Esophagus mucosa (tissue), 1 donor: ENCODE measurements at regions not wholly inside any gene's neighbourhood (a gene's known extent, or its start where the extent isn't known, plus 50 kb on each side); places are given as distances from the start of the nearest gene placed in this dataset.
"Not testable (repeated sequence)": the region's sequence is repeated elsewhere in the genome, so short reads cannot be mapped to it uniquely, and the experiment has no call there.

ENCODE experiments used
- ATAC-seq: fragments of 200-7000 bp; cut with Tn5 transposase; one replicate; pipeline ENCODE4 v1.9.1; 2020
- donor health status: DM: yes; HTN: yes; CAD: no.

DNA sequence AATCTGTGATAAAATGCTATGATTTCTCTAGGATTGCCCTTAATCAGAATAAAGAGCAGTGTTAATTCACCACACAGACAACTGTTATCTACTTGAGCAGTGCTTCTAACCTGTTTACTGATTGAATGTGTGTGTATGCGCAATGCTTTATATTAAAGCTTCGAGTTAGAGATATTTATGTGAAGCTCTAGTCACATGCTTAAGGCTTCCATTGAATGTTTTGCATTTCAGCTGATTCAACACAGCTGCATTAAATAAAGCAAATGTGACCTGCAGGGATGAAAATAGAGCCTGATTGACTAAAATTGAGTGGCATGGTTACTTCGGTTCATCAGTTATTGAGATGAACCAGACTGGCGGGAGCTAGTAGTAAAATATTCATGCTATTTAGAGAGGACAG lies 395.3 kb downstream of the JRKL start:
- no peak for ATAC-seq

DNA sequence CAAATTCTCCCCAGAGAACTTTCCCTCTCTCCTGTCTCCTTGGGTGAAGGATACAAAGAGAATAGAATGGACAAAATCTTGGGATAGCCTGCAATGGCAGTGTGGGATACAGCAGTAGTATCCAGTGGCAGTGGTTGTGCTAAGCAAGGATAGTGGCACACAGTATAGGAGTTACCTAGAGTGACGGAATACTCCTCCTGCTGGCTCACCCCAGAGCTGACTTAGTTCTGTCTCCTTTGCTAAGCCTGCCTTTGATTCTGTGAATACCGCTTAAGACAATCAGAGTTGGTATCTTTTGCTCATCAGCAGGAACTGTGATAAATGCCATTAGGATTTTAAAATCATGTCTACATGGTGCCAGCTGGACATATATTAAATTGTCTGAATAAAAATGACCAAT lies 404.3 kb downstream of the JRKL start:
- no peak for ATAC-seq

GRCh38 chr11:96798445-96798844 lies 408.6 kb downstream of the JRKL start:
- no peak for ATAC-seq

GRCh38 chr11:96815236-96815635 lies 425.4 kb downstream of the JRKL start:
- no peak for ATAC-seq

DNA sequence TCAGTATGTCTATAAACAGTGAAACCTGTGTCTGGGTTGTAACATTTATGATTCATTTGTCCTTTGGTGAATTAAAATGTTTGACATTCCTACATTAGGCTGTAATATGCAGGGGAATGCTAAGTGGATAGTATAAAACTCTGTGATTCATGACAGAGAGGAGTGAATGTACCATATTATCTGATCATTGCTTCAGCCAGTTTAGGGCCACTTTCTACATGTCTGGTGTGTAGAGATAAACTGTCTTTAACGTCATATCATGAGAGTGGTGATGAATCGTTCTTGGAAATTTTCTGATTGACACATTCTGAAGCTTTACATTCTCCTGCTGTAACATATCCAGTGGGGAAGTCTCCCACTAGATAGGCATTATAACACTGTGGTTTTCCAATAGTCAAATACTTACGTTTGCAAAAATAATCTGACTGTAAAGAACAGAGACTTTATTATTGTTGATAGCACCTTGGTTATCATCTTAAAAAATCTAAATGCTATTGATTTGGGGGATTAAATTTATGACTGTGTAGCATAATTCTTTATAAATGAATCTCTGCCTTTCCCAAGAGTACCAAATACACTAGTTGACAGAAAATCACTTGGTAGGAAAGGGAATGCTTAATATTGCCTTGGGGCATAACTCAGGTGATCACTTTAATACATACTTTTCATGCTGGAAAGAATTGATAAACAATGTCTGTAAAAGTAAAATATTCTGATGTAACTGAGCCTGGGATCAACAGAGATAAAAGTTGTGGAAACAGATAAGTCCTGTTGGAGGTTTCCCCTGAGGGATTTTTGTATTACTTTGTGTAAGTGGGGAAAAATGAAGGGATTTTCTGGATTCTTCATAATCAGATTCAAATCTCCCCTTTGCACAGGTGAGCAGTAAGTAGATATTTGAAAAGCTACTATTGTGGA lies 427.9 kb downstream of the JRKL start:
- no peak for ATAC-seq

DNA sequence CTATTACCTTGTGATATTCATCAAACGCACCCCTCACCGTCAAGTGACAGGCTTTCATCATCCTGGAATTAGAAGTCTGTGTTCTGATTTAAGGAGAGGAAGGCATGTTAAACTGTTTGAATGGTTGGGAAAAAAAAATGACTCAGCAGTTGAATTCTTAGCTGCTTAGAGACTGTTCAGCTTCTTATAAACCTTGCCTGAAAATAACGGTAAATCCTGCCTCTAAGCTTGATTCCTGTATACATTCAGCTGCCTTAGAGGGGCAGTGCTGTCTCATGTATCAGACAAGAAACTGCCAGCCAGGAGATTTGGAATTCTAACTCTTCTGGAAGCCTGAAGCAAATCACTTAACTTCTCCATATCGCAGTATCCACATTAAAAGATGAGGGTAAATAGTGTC lies 437.4 kb downstream of the JRKL start:
- no peak for ATAC-seq

GRCh38 chr11:96841792-96842191 lies 452.0 kb downstream of the JRKL start:
- ATAC-seq = no peak

DNA sequence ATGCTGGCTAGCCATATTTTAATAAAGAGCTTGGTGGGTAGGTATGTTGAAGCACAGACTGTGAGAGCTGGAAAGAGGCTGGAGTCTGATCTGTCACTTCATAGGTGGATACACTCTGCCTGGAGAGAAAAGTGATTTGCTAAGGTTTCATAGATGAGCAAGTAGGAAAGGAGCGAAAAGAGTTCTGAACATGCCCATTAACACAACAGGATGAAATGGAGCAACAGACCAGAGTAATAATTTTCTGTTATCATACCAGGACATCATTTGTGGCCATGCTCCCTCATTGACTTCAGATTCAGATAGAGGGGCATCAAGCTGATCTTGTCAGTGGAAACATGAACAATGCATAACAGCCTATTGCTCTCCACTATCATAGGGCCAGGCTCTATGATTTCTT lies 452.9 kb downstream of the JRKL start:
- ATAC-seq = no peak

- no peak for ATAC-seq
Observed at GRCh38 chr11:96854425-96854824, 464.6 kb downstream of the JRKL start.

GRCh38 chr11:96861722-96862121 lies 471.9 kb downstream of the JRKL start:
- not testable (repeated sequence) for ATAC-seq

DNA sequence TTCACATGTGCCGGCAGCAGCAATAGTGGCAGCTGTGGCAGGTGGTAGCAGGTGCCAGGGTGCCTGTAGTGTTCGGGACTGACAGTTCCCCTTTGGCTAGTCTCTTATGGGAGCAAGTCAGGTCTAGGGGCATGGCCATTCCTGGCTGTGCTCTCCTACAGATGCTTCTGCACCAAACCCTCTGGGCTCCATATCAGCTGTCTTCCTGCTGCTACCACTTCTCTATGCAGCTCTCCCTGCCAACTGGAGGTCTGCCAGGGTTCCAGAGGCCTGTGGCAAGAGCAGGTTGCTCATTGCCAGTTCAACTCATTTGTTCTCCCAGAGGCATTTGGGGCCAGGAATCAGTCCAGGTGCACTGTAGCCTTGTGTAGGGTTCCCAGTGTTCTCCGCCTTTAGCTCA lies 473.7 kb downstream of the JRKL start:
- ATAC-seq = no peak

DNA sequence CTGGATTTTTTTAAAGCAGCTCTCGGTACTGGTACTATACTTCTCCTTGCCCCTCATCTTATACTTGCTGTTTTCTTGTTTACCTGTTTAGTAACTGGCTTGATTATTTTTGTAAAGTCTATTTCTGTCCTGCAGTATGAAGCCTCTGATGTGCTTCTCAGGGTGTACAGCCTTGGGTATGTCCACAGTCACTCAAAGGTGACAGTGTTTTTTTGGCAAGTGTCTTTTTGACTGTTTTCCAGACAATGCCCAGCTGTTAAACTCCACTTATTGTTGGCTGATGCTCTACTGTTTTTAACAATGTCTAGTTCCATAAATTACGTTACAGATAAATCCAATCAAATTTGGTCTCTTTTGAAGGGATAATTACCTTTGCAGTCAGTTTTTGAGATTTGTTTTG lies 475.2 kb downstream of the JRKL start:
- no peak for ATAC-seq

DNA sequence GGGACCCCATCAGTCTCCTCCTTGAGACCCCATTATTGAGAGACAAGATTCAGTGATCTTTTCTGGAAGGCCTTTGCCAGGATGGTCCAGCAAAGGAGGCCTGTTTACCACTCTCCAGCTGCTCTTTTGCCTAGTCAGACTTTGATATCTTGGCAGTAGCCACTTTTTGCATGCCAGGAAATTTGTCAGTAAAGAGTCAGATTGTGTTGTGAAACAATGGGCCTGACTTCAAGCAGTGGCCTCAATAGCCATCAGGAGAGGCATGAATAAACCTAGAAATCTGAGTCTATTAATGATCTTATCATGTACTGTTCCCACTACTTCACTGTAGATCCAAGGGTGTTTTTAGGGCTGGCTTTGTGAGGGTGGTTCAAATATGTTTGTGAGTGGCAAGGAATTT lies 479.4 kb downstream of the JRKL start:
- no peak for ATAC-seq

- ATAC-seq = no peak
Observed at GRCh38 chr11:96875712-96876111, 485.9 kb downstream of the JRKL start.

GRCh38 chr11:96878299-96879051 lies 488.7 kb downstream of the JRKL start:
- ATAC-seq = no peak

DNA sequence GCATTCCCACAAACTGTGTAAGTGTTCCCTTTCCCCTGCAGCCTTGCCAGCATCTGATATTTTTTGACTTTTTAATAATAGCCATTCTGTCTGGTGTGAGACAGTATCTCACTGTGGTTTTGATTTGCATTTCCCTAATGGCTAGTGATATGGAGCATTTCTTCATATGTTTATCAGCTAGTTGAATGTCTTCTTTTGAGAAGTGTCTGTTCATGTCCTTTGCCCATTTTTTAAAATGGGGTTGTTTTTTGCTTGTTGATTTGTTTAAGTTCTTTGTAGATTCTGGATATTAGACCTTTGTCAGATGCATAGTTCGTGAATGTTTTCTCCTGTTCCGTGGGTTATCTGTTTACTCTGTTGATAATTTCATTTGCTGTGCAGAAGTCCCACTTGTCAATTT lies 492.8 kb downstream of the JRKL start:
- ATAC-seq = not testable (repeated sequence)

DNA sequence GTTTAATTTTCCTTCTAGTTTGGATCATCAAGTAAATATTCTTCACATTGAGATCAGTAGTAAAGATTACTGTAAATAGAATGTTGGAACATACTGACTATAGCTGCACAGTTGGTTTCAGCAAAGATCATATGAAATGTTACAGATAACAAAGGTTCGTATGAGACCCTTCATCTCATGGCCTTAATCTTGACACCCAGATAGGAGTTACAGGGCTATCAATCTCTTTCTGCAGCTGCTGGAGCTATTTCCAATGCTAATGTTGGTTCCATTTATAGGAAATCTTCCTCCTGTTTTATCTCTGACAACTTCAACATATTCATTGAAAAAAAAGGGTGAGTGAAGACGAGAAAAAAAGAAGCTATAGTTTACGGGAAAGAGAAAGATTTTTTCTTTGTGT lies 495.6 kb downstream of the JRKL start:
- ATAC-seq = no peak

- ATAC-seq = no peak
Observed at GRCh38 chr11:96885912-96886311, 496.1 kb downstream of the JRKL start.

DNA sequence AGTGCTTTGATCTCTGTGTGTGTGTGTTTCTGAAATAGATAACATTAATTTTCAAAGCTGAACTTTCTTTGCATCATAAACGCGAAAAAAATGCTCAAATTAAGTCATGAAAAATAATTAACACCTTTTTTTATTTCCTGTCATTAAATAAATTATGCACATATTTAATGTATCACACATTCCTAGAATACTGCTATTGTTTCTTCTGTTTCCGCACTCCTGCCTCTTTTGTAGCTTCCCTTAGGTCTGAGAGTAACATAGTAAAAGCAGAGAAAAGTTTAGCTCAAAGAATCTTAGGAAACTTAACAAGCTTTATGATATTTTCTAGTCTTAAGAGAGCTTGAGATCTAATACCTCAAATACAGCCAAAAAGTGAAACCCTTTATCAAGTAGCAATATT lies 504.2 kb downstream of the JRKL start:
- no peak for ATAC-seq

- ATAC-seq = no peak
Observed at GRCh38 chr11:96894587-96894986, 504.8 kb downstream of the JRKL start.

GRCh38 chr11:96899971-96900370 lies 510.2 kb downstream of the JRKL start:
- no peak for ATAC-seq

DNA sequence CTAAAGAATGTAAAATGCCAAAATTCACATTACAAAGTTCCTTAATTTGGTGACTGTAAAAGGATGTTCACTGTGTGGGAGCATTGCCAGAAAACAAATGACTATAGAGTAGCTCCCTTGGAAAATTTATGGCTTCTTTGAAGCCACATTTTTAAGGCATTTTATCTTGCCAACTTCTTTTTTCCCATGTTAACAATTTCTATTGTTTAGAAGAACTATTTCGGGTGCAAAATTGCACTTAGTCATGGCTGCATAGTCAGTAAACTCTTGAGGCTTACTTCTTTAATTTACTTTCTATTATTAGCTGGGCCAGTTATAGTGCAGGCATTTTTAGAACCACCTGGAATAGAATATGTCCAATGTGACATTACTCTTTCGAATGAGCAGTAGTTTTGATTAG lies 515.3 kb downstream of the JRKL start:
- no peak for ATAC-seq

DNA sequence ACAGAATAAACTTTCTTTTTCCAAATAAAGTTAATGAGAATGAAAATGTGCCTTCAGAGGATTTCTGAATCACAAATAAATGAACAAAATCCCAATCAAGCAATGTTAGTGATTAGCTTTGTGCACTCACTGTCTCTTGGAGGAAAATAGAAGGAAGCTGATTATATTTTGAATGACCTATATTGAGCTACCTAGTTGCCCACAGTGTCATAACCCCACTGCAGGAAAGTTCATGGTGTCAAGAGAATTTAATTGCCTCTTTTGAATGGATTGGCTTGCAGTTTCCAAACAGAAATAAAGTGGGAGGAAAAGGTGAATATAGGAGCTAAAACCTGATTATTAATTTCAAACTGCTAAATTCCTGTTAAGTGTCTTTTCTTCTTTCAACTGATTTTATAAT lies 515.9 kb downstream of the JRKL start:
- ATAC-seq = no peak

GRCh38 chr11:96906476-96906875 lies 516.7 kb downstream of the JRKL start:
- ATAC-seq = no peak
